ENCODE measurements at regions not wholly inside any gene's neighbourhood (a gene's known extent, or its start where the extent isn't known, plus 50 kb on each side); places are given as distances from the start of the nearest gene placed in this dataset.

DNA sequence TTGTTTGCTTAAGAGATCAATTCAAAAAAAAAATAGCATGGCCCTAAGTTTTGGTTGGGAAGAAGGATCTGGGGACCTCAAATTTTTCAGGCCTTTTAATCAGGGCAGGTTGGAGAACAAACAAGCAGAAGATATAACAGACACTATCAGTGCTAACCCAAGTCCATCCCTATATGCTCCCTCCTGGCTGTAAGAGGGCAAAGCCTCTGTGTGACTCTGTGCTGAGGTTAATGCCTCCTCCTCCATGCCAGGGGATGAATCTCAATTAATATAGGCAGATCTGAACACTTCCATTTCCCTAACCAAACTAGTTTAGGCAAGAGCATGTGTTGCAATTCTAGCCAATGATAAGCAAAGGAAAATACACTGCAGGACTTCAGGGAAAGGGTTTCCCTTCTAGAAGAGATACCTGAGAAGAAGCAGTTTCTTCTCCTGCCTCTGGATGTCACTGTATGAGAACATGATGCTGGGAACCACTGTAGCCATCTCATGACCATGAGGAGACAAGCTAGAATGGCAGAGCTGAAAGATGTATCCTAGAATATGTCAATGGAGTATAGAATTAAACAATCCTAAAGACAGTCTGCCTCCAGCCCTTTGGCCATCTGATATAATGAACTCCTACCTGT is 76.0 kb downstream of the CHD9NB start:
- TF ChIP-seq RAD21 (IDR thresholded peaks at IDR 0.05; ENCODE audit: low read depth) = peak; percentile 57
- no peak for TF ChIP-seq CREB1 (IDR thresholded peaks at IDR 0.05; ENCODE audit: low read depth)

GRCh38 chr16:52967744-52968143 is 85.0 kb downstream of the CHD9NB start:
- TF ChIP-seq TEAD4 (IDR thresholded peaks at IDR 0.05) = no peak
- no peak for TF ChIP-seq MAX (IDR thresholded peaks at IDR 0.05)
- no peak for TF ChIP-seq EGR1 (IDR thresholded peaks at IDR 0.05)
- TF ChIP-seq CREB1 (IDR thresholded peaks at IDR 0.05; ENCODE audit: low read depth) = no peak
- TF ChIP-seq CEBPB (IDR thresholded peaks at IDR 0.05) = no peak
- no peak for TF ChIP-seq FOXM1 (IDR thresholded peaks at IDR 0.05; ENCODE audit: borderline replicate concordance, low read depth)
- no peak for TF ChIP-seq REST (IDR thresholded peaks at IDR 0.05; ENCODE audit: low read depth)
- TF ChIP-seq ZBTB7A (IDR thresholded peaks at IDR 0.05; ENCODE audit: low read depth) = no peak
- TF ChIP-seq RAD21 (IDR thresholded peaks at IDR 0.05; ENCODE audit: low read depth) = no peak

DNA sequence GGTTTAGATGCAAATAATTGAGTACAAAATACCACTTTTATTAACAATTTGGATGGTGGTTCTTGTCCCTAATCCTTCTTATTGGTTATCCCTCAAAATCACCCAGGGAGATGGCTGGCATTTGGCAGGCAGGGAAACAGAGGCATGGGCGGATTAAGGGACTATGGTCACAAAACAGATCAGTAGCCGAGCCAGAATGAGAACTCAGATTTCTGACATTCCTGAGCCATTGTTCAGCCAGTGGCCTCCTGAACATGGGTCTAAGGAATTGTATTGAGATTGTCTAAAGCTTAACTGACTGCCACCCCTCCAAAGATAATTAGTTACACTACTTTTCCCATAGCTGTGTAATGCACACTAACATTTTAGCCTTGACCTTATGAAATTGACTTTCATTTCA is 88.4 kb downstream of the CHD9NB start:
- TF ChIP-seq TEAD4 (IDR thresholded peaks at IDR 0.05) = 0 out of 2 replicates have a peak, but pooled peaks have one; percentile 14
- no peak for TF ChIP-seq RAD21 (IDR thresholded peaks at IDR 0.05; ENCODE audit: low read depth)

DNA sequence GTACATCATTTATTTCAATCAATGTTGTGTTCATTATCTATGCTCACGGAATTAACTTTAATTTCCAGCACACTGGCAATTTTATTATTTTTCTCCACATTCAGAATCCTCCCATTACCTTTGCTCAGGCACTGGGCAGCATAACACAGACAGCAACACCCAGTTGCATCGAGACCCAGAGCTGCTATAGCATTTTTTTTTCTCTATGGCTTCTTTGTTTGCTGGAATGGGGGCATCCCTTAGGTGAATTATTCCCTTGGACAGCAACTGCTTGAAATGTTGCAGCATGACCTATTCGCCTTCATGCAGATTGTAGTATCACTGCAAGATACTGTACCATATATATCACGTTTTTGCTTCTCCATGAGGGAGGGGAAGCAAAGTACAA is 88.8 kb downstream of the CHD9NB start:
- no peak for TF ChIP-seq ZBTB7A (IDR thresholded peaks at IDR 0.05; ENCODE audit: low read depth)
- no peak for TF ChIP-seq TAF1 (IDR thresholded peaks at IDR 0.05; ENCODE audit: low read depth)
- TF ChIP-seq EGR1 (IDR thresholded peaks at IDR 0.05) = no peak
- TF ChIP-seq YY1 (IDR thresholded peaks at IDR 0.05; ENCODE audit: low read depth) = no peak
- no peak for TF ChIP-seq USF1 (IDR thresholded peaks at IDR 0.05)
- TF ChIP-seq REST (IDR thresholded peaks at IDR 0.05; ENCODE audit: low read depth) = no peak
- no peak for TF ChIP-seq CREB1 (IDR thresholded peaks at IDR 0.05; ENCODE audit: low read depth)
- TF ChIP-seq TEAD4 (IDR thresholded peaks at IDR 0.05) = no peak
- TF ChIP-seq CEBPB (IDR thresholded peaks at IDR 0.05) = no peak
- TF ChIP-seq EP300 (IDR thresholded peaks at IDR 0.05; ENCODE audit: borderline replicate concordance) = no peak
- TF ChIP-seq FOXM1 (IDR thresholded peaks at IDR 0.05; ENCODE audit: borderline replicate concordance, low read depth) = no peak
- no peak for TF ChIP-seq TCF12 (IDR thresholded peaks at IDR 0.05; ENCODE audit: low read depth)
- no peak for TF ChIP-seq MAX (IDR thresholded peaks at IDR 0.05)

DNA sequence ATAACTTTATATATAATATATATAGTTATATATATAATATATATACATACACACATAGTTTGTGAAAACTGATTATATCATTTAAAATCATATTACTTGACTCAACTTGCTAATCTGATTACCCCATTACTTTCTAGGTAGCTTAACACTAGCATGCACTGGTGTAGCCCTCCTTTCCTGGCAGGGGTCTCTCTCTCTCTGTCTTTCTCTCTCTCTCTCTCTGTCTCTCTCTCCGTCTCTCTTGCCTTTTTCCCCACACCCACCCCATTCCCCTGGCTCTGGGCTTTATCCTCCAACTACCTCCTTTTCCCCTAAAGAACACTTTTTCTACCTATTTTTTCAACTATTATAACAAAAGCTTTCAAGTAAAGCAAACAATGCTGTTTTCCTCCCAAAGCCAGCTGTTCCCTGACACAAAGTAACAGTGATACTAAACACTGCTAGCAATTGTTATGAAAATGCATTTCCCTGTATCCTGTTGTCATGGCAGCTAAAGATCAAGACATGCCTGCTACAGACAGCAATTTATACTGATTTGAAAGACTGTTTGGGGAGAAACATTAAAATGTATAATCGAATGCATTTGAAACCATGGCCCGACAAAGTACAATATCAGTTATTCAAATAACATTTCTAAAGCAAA is 89.4 kb downstream of the CHD9NB start:
- TF ChIP-seq CREB1 (IDR thresholded peaks at IDR 0.05; ENCODE audit: low read depth) = no peak
- TF ChIP-seq TCF12 (IDR thresholded peaks at IDR 0.05; ENCODE audit: low read depth) = no peak
- TF ChIP-seq EGR1 (IDR thresholded peaks at IDR 0.05) = no peak
- TF ChIP-seq YY1 (IDR thresholded peaks at IDR 0.05; ENCODE audit: low read depth) = no peak
- no peak for TF ChIP-seq TAF1 (IDR thresholded peaks at IDR 0.05; ENCODE audit: low read depth)
- TF ChIP-seq REST (IDR thresholded peaks at IDR 0.05; ENCODE audit: low read depth) = no peak
- TF ChIP-seq USF1 (IDR thresholded peaks at IDR 0.05) = no peak
- no peak for TF ChIP-seq ZBTB7A (IDR thresholded peaks at IDR 0.05; ENCODE audit: low read depth)
- no peak for TF ChIP-seq CEBPB (IDR thresholded peaks at IDR 0.05)
- no peak for TF ChIP-seq FOXM1 (IDR thresholded peaks at IDR 0.05; ENCODE audit: borderline replicate concordance, low read depth)
- no peak for TF ChIP-seq NFIC (IDR thresholded peaks at IDR 0.05)
- TF ChIP-seq EP300 (IDR thresholded peaks at IDR 0.05; ENCODE audit: borderline replicate concordance) = no peak
- TF ChIP-seq RAD21 (IDR thresholded peaks at IDR 0.05; ENCODE audit: low read depth) = no peak
- TF ChIP-seq TEAD4 (IDR thresholded peaks at IDR 0.05) = no peak
- TF ChIP-seq MAX (IDR thresholded peaks at IDR 0.05) = no peak

All from Ishikawa (cell line).